ENCODE measurements at regions not wholly inside any gene's neighbourhood (a gene's known extent, or its start where the extent isn't known, plus 50 kb on each side); places are given as distances from the start of the nearest gene placed in this dataset.

DNA sequence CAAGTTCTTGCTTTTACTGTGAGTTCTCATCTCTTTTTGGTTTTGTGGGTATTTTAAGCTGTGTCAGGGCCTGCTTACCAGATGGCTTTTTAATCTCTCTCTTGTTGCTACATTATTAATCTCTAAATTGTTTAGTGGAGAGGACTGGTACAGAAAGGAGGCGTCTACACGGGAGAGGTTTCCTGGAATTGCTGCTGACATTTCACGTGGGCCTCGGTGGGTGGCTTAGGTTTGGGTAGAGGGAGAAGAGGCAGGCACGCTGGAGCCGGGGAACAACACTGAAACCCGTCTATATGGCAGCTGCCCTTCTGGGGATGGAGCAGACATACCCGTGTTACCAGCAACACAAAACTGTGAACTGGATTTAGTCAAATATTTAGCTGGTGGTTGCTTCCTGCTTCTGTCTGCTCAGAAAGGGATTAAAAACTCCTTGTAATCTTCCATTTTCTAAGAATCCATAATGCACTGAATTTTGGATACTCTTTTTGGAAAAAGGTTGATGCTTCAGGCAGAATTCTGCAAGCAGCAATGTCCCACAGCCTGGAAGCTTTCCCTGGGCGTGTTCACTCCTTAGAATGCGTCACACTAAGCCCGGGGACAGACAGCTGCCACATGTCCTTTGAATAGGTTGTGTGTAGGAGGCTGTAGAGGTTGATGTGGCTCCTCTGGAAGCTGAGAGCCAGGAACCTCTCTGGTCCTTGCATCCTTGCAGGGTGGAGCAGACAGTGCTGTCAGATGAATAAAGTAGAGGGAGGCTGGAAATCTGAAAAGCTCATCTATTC lies 199.8 kb upstream of the GATB start:
- Mint-ChIP-seq H3K27me3 (peaks cover 0 to 7% of the 10 kb centered on the region in 2 donors), H3K4me1 (peaks cover 7 to 15% (median 10%) of the 10 kb centered on the region in 4 donors), H3K4me3 (no peak overlapping the region), H3K27ac (peak overlapping the region in 1 of 7 donors; percentile 29), H3K9me3 (peaks cover 0 to 3% (median 0%) of the 10 kb centered on the region in 8 donors), H3K36me3 (no peaks in the 10 kb centered on the region)
- Histone ChIP-seq H3K36me3 (ENCODE audit: insufficient read depth, low read length) (no peaks in the 10 kb centered on the region), H3K4me3 (ENCODE audit: low read length in 2 of 2) (no peak overlapping the region), H3K27ac (ENCODE audit: low read depth, low read length) (no peak overlapping the region), H3K27me3 (ENCODE audit: insufficient read depth, low read length) (no peaks in the 10 kb centered on the region), H3K4me1 (ENCODE audit: insufficient read depth, low read length) (peaks cover 6% of the 10 kb centered on the region), H3K9me3 (ENCODE audit: control insufficient read depth in 1 of 2, low read length in 2 of 2) (no peaks in the 10 kb centered on the region)
- intact Hi-C loops (cut with micrococcal nuclease), result no loop called here
- POLR2A ChIA-PET (ENCODE audit: partially characterized antibody), result no interaction called here
- no peak for DNase-seq
- CTCF ChIA-PET (ENCODE audit: partially characterized antibody), result no interaction called here

DNA sequence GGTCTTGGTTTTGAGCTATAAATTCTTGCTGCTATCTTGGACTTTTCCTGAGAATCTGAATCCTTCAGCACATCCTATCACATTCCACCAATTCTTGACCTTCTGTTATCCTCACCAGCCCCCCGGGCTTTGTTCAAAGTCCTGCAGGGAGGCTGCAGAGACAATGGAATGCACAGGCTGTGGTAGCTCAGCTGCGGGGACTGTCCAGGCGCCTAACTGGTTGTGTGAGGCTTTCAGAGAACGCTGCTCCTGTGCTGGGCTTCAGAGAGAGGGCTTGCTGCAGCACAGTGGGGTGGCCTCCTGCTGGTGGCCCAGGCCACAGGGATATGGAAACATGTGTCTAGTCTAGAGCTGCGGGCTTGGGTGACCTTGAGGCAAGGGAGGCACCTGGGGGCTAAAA lies 196.3 kb upstream of the GATB start:
- Mint-ChIP-seq H3K27me3 (peaks cover 0 to 4% of the 10 kb centered on the region in 2 donors), H3K36me3 (no peaks in the 10 kb centered on the region), H3K9me3 (peaks cover 0 to 2% (median 0%) of the 10 kb centered on the region in 8 donors), H3K4me1 (peaks cover 7 to 15% (median 11%) of the 10 kb centered on the region in 4 donors), H3K4me3 (no peak overlapping the region), H3K27ac (no peak overlapping the region)
- ChIA-PET POLR2A (ENCODE audit: partially characterized antibody) (no interaction called here), CTCF (ENCODE audit: partially characterized antibody) (interaction anchor here (0.9 to 1.2 kb wide), 2 partner anchors 32 to 155 kb away, joined by 3 read pairs; no protein-coding TSS in a partner anchor)
- Histone ChIP-seq H3K27ac (ENCODE audit: low read depth, low read length) (no peak overlapping the region), H3K4me1 (ENCODE audit: insufficient read depth, low read length) (peaks cover 6% of the 10 kb centered on the region), H3K27me3 (ENCODE audit: insufficient read depth, low read length) (no peaks in the 10 kb centered on the region), H3K36me3 (ENCODE audit: insufficient read depth, low read length) (no peaks in the 10 kb centered on the region), H3K4me3 (ENCODE audit: low read length in 2 of 2) (no peak overlapping the region), H3K9me3 (ENCODE audit: control insufficient read depth in 1 of 2, low read length in 2 of 2) (no peaks in the 10 kb centered on the region)
- intact Hi-C loops (cut with micrococcal nuclease), result no loop called here
- DNase-seq, result no peak

DNA sequence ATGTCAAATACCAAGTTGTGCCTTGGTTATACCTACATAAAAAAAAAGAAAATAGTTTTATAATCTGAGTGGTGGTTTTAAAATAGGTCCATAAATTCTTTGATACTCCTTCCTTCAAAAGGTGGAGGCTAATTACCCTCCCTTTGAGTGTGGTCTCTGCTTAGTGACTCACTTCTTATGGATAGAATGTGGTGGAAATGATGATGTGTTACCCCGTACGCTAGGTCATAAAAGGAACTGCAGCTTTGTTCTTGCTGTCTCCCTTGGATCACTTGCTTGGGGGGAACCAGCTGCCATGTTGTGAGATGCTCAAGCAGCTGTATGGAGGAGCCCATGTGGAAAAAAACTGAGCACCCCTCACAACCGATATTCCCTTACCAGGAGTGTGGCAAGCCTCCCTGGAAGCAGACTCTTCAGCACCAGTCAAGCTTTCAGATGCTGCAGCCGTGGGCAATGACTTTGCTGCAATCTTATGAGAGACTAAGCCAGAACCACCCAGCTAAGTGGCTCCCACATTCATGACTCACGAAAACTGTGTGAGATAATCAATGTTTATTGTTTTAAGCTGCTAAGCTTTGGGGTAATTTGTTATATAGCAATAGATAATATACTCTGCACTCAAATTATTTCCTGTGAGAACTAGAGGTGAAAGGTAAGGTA lies 195.0 kb upstream of the GATB start:
- no peaks in the 10 kb centered on the region for H3K36me3 ChIP-seq (ENCODE audit: insufficient read depth, low read length)
- CTCF ChIA-PET (ENCODE audit: partially characterized antibody), result no interaction called here

DNA sequence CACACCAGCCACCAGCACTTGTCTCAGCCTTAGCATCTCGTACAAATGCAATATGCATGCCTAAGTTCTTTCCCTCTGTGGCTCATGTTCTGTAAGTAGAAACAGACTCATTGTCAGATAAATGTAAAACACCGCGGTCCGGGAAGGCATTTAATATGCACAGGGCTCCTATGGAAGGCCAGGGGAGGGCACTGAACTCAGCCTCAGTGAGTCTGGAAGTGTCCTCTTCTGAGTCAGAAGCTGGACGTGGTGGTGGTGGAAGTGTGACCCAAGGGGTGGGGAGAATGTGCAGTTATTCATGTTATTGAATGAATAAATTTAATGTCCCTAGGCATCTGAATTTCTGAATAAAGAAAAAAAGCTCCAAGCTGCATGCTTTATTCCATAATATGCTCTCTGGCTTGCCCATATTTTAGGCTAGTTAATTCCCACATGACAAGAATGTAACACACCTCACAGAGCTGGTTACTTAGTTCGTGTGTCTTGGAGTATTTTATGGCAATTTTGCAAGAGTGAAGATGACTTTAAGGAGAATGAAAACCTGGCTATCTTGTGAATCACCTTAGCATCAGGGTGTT lies 193.1 kb upstream of the GATB start:
- no peak overlapping the region for H3K27ac ChIP-seq (ENCODE audit: low read depth, low read length)
- H3K9me3 ChIP-seq (ENCODE audit: control insufficient read depth in 1 of 2, low read length in 2 of 2), result no peaks in the 10 kb centered on the region
- H3K27ac Mint-ChIP-seq, result no peak overlapping the region
- no peak for DNase-seq
- H3K36me3 ChIP-seq (ENCODE audit: insufficient read depth, low read length), result no peaks in the 10 kb centered on the region
- H3K27me3 Mint-ChIP-seq, result peaks cover 0 to 2% of the 10 kb centered on the region in 2 donors
- H3K4me1 ChIP-seq (ENCODE audit: insufficient read depth, low read length), result no peaks in the 10 kb centered on the region
- H3K9me3 Mint-ChIP-seq, result peaks cover 0 to 5% (median 0%) of the 10 kb centered on the region in 8 donors
- no peaks in the 10 kb centered on the region for H3K27me3 ChIP-seq (ENCODE audit: insufficient read depth, low read length)
- H3K36me3 Mint-ChIP-seq, result no peaks in the 10 kb centered on the region
- no peak overlapping the region for H3K4me3 ChIP-seq (ENCODE audit: low read length in 2 of 2)
- intact Hi-C loops (cut with micrococcal nuclease), result no loop called here
- peaks cover 0 to 3% (median 2%) of the 10 kb centered on the region in 4 donors for H3K4me1 Mint-ChIP-seq
- ChIA-PET POLR2A (ENCODE audit: partially characterized antibody) (no interaction called here), CTCF (ENCODE audit: partially characterized antibody) (no interaction called here)
- H3K4me3 Mint-ChIP-seq, result no peak overlapping the region

More for the DNA sequence above, 195.0 kb upstream of the GATB start:
- H3K9me3 ChIP-seq (ENCODE audit: control insufficient read depth in 1 of 2, low read length in 2 of 2), result no peaks in the 10 kb centered on the region
- H3K36me3 Mint-ChIP-seq, result no peaks in the 10 kb centered on the region
- peaks cover under 1% of the 10 kb centered on the region for H3K4me1 ChIP-seq (ENCODE audit: insufficient read depth, low read length)
- intact Hi-C loops (cut with micrococcal nuclease), result no loop called here
- no peaks in the 10 kb centered on the region for H3K27me3 ChIP-seq (ENCODE audit: insufficient read depth, low read length)
- POLR2A ChIA-PET (ENCODE audit: partially characterized antibody), result no interaction called here
- DNase-seq, result no peak
- peaks cover 0 to 2% of the 10 kb centered on the region in 2 donors for H3K27me3 Mint-ChIP-seq
- peaks cover 0 to 2% (median 0%) of the 10 kb centered on the region in 8 donors for H3K9me3 Mint-ChIP-seq
- no peak overlapping the region for H3K27ac ChIP-seq (ENCODE audit: low read depth, low read length)
- no peak overlapping the region for H3K4me3 Mint-ChIP-seq
- no peak overlapping the region for H3K27ac Mint-ChIP-seq
- H3K4me1 Mint-ChIP-seq, result peaks cover under 1 to 4% (median 4%) of the 10 kb centered on the region in 4 donors
- no peak overlapping the region for H3K4me3 ChIP-seq (ENCODE audit: low read length in 2 of 2)

DNA sequence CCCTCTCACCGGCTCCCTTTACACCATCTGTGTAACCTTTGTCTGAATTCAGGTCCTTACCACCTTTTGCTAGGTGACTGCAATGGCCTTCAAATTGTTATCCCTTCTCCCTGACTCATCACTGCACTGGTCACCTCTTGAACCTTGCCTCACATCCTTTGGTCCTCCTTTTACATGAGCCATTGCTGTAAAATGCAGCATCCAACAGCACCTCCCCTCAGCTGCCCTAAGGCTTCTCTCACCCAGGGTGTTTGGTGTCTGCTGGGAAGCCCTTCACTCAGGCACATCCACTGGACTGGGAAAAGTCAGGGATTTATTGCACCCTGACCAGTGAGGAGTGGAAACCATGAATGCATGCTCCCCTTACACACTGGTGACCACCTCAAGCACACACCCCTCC lies 192.5 kb upstream of the GATB start:
- Mint-ChIP-seq H3K27me3 (peaks cover 0 to 2% of the 10 kb centered on the region in 2 donors), H3K27ac (no peak overlapping the region), H3K4me3 (no peak overlapping the region), H3K36me3 (no peaks in the 10 kb centered on the region), H3K9me3 (peaks cover 0 to 5% (median 0%) of the 10 kb centered on the region in 8 donors), H3K4me1 (peaks cover 0 to 3% (median 2%) of the 10 kb centered on the region in 4 donors)
- Histone ChIP-seq H3K4me3 (ENCODE audit: low read length in 2 of 2) (no peak overlapping the region), H3K27ac (ENCODE audit: low read depth, low read length) (no peak overlapping the region), H3K4me1 (ENCODE audit: insufficient read depth, low read length) (no peaks in the 10 kb centered on the region), H3K27me3 (ENCODE audit: insufficient read depth, low read length) (no peaks in the 10 kb centered on the region), H3K36me3 (ENCODE audit: insufficient read depth, low read length) (no peaks in the 10 kb centered on the region), H3K9me3 (ENCODE audit: control insufficient read depth in 1 of 2, low read length in 2 of 2) (no peaks in the 10 kb centered on the region)
- POLR2A ChIA-PET (ENCODE audit: partially characterized antibody), result no interaction called here
- intact Hi-C loops (cut with micrococcal nuclease), result no loop called here
- CTCF ChIA-PET (ENCODE audit: partially characterized antibody), result no interaction called here
- no peak for DNase-seq

DNA sequence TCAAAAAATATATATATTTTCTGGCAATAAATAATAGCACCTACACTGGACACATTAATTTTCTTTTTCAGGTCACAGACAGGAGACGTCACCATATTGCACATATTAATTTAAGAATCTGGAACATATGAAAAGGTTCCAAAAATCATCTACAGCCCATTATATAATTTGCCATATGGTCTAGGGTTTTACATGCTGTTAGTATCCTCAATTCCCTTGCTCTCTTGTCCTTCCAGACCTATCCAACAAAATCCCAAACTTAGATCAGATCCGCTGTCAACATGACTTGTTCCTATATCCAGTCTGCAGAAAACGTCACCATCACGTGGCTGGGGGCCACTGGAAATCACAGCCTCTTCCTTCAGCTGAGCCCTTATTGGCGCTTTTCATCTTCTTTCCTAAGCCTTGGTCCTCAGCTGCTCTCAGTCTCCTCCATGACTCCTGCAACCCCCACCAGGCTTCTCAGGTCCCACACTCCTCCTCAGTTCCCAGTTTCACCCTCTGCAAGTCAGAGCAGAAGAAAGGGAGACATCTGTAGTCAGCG lies 192.0 kb upstream of the GATB start:
- CTCF ChIA-PET (ENCODE audit: partially characterized antibody), result no interaction called here

DNA sequence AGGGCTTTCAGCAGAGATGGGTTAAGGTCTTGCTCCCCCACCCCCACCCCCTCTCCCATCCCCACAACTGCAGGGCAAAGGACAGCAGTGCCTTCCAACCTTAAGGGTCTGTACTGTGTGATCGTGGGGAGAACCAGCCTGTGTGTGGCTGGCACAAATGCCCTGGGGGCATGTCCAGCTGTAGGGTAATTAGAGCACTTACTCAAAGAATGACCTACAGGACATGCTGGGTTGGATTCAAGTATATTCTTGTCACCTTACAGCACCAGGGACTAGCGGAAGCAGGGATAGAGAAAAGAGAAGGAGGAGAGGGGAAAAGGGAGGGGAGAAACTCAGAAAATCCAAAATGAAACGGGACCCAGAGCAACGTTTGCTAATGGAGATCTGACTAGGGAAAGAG lies 191.3 kb upstream of the GATB start:
- Histone ChIP-seq H3K4me3 (ENCODE audit: low read length in 2 of 2) (no peak overlapping the region), H3K36me3 (ENCODE audit: insufficient read depth, low read length) (no peaks in the 10 kb centered on the region), H3K9me3 (ENCODE audit: control insufficient read depth in 1 of 2, low read length in 2 of 2) (no peaks in the 10 kb centered on the region), H3K27ac (ENCODE audit: low read depth, low read length) (no peak overlapping the region), H3K4me1 (ENCODE audit: insufficient read depth, low read length) (no peaks in the 10 kb centered on the region), H3K27me3 (ENCODE audit: insufficient read depth, low read length) (no peaks in the 10 kb centered on the region)
- no peak for DNase-seq
- ChIA-PET CTCF (ENCODE audit: partially characterized antibody) (no interaction called here), POLR2A (ENCODE audit: partially characterized antibody) (no interaction called here)
- H3K9me3 Mint-ChIP-seq, result peaks cover 0 to 15% (median 11%) of the 10 kb centered on the region in 8 donors
- H3K36me3 Mint-ChIP-seq, result peaks cover 7 to 10% of the 10 kb centered on the region in 2 donors
- peak overlapping the region in 1 of 7 donors; percentile 92 for H3K27ac Mint-ChIP-seq
- no peak overlapping the region for H3K4me3 Mint-ChIP-seq
- intact Hi-C loops (cut with micrococcal nuclease), result no loop called here
- peaks cover 0 to 3% (median 2%) of the 10 kb centered on the region in 4 donors for H3K4me1 Mint-ChIP-seq
- no peaks in the 10 kb centered on the region for H3K27me3 Mint-ChIP-seq

More for the DNA sequence above, 192.0 kb upstream of the GATB start:
- peaks cover 3 to 4% of the 10 kb centered on the region in 2 donors for H3K36me3 Mint-ChIP-seq
- Histone ChIP-seq H3K4me1 (ENCODE audit: insufficient read depth, low read length) (no peaks in the 10 kb centered on the region), H3K36me3 (ENCODE audit: insufficient read depth, low read length) (no peaks in the 10 kb centered on the region), H3K4me3 (ENCODE audit: low read length in 2 of 2) (no peak overlapping the region), H3K27me3 (ENCODE audit: insufficient read depth, low read length) (no peaks in the 10 kb centered on the region), H3K9me3 (ENCODE audit: control insufficient read depth in 1 of 2, low read length in 2 of 2) (no peaks in the 10 kb centered on the region), H3K27ac (ENCODE audit: low read depth, low read length) (no peak overlapping the region)
- H3K4me1 Mint-ChIP-seq, result peaks cover 0 to 3% (median 2%) of the 10 kb centered on the region in 4 donors
- H3K9me3 Mint-ChIP-seq, result peaks cover 0 to 9% (median 4%) of the 10 kb centered on the region in 8 donors
- H3K4me3 Mint-ChIP-seq, result no peak overlapping the region
- no peak for DNase-seq
- no peak overlapping the region for H3K27ac Mint-ChIP-seq
- intact Hi-C loops (cut with micrococcal nuclease), result no loop called here
- peaks cover 0 to 2% of the 10 kb centered on the region in 2 donors for H3K27me3 Mint-ChIP-seq
- POLR2A ChIA-PET (ENCODE audit: partially characterized antibody), result no interaction called here

All from CD4-positive, alpha-beta memory T cell (primary cell).